ENCODE measurements at regions not wholly inside any gene's neighbourhood (a gene's known extent, or its start where the extent isn't known, plus 50 kb on each side); places are given as distances from the start of the nearest gene placed in this dataset.

- TF ChIP-seq ZFX (IDR thresholded peaks at IDR 0.05) = no peak
- TF ChIP-seq, protein P1, sequence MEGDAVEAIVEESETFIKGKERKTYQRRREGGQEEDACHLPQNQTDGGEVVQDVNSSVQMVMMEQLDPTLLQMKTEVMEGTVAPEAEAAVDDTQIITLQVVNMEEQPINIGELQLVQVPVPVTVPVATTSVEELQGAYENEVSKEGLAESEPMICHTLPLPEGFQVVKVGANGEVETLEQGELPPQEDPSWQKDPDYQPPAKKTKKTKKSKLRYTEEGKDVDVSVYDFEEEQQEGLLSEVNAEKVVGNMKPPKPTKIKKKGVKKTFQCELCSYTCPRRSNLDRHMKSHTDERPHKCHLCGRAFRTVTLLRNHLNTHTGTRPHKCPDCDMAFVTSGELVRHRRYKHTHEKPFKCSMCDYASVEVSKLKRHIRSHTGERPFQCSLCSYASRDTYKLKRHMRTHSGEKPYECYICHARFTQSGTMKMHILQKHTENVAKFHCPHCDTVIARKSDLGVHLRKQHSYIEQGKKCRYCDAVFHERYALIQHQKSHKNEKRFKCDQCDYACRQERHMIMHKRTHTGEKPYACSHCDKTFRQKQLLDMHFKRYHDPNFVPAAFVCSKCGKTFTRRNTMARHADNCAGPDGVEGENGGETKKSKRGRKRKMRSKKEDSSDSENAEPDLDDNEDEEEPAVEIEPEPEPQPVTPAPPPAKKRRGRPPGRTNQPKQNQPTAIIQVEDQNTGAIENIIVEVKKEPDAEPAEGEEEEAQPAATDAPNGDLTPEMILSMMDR (conservative IDR thresholded peaks at IDR 0.05) = no peak
Measured at GRCh38 chr12:83753904-83754303, 1067.2 kb downstream of the TMTC2 start.
